HG03460 (cell line): ENCODE measurements at regions not wholly inside any gene's neighbourhood (a gene's known extent, or its start where the extent isn't known, plus 50 kb on each side); places are given as distances from the start of the nearest gene placed in this dataset.
"Not testable (repeated sequence)": the region's sequence is repeated elsewhere in the genome, so short reads cannot be mapped to it uniquely, and the experiment has no call there.

Experiments used
- ATAC-seq: cut with Tn5 transposase; IDR thresholded peaks from one replicate; pipeline ENCODE4 v1.9.1; 2021; ENCODE audit not compliant: unreplicated experiment

DNA sequence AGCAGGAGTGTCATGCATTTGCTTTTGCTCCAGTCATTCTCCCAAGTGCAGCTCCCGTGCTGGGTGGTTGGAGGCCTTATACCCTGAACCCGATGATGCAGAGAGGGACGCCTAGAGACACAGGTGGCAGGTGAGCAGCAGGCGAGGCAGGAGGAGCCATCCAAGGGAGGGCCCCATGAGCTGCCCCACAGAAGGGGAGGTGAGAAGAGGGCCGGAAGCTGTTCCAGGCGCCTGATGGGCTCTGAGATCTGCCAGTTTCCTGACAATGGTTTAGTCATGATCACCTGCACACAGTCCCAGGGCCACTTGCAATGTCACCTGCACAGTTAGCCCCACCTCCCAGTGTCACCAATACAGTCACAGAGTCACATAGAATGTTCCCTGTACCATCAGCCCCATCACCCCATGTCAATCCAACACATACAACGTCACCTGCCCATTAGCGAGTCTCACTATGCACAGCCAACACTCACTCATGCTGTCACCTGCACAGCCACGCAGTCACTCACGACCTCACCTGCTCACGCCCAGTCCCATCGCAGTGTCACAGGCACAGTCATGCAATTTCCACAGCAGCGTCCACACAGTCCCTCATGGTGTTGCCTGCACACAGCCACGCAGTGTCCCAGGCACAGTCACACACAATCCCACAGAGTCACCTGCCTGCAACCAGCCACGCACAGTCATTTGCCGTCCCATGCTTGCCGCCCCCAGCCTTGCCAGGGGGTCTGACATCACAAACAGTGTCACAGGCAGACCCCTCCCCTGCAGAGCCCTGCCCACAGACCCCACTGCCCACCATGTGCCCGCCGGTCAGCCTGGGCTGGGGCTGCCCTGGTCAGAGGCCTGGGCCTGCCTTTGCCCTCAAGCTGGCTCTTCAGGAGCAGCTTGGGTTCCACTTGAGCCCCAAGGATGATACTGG, 113.4 kb downstream of the LHX2 start:
- ATAC-seq: no peak

DNA sequence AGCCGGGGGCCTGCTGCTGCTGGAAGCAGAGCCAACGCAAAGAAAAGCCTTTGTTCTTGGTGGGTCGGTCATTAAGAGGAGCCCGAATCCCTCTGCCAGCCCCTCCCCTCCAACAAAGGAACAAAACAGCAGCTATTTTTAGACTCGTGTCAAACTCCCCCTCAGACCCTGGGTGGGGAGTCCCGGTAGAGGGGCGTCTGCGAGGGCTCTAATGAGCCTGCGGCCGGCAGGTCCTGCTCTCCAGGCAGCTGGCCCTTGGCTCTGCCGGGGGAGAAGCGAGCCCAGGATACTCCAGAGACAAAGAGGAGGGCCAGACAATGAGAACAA, 114.0 kb downstream of the LHX2 start:
- no peak for ATAC-seq

DNA sequence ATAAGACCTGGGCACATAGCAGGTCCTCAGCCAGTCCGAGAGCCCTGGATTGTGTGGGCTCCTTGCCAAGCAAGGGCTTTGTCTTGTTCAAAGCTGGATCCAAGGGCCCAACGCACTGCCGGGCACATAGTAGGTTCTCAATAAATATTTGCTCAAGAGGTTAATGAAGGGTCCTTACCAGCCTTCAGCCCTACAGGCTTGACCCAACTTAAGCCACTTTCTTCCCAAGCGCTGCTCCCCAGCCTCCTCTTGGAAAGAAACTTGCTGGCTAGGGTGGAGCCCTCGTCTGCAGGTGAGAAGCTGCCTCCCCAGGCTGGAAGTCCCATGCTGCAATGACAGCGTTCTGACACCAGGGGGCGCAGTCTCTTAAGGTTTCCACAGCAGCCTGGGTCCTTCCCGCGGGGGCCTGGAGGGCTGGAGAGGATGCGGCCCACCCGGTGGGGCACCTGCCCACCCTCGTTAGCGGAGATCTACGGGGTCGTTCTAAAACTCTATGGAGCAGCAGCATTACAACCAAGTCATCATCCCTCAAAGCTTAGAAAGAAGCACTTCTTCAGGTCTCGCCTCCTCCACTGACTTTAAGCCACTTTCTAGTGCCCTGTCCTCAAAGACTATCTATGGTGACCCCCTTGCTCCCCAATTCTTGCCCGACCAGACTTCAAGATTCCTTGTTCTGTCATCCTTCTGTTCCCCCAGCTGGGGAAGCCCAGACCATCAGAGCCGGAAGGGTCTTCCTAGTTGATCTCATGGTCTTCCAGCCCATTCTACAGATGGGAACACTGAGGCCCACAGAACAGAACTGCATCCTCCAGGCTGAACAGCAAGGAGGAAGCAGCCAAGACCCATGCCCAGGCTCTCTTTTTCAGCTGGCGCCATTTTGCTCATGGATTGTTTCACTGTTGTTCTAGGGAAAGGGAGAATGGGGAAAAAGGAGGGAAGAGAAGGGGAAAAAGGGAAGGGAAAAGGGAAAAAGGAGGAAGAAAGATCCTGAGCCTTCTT, 115.4 kb downstream of the LHX2 start:
- peak; percentile 61 for ATAC-seq

DNA sequence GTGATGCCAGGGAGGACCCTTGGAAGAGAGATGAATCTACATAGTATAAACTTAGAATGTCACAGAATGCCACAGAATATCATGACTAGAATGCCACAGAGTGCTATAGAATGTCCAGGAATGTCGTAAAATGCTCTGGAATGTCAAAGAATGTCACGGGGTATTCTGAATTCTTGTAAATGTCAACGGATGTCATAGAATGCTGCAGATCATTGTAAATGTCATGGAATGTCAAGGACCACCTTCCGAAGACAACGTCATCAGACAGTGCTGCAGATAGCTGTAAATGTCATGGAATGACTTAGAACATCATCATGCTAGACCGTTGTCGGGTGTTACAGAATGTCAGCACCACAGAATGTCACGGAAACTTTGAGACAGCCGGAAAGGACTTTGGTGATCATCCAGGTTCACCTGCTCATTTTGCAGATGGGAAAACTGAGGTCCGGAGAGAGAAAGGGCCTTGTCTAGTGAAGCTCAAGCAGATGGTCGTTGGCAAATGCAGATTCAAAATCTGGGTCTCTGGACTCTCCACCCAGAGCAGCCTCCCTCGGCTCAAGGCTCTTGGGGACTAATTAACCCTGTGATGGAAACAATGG, 117.1 kb downstream of the LHX2 start:
- ATAC-seq: no peak

DNA sequence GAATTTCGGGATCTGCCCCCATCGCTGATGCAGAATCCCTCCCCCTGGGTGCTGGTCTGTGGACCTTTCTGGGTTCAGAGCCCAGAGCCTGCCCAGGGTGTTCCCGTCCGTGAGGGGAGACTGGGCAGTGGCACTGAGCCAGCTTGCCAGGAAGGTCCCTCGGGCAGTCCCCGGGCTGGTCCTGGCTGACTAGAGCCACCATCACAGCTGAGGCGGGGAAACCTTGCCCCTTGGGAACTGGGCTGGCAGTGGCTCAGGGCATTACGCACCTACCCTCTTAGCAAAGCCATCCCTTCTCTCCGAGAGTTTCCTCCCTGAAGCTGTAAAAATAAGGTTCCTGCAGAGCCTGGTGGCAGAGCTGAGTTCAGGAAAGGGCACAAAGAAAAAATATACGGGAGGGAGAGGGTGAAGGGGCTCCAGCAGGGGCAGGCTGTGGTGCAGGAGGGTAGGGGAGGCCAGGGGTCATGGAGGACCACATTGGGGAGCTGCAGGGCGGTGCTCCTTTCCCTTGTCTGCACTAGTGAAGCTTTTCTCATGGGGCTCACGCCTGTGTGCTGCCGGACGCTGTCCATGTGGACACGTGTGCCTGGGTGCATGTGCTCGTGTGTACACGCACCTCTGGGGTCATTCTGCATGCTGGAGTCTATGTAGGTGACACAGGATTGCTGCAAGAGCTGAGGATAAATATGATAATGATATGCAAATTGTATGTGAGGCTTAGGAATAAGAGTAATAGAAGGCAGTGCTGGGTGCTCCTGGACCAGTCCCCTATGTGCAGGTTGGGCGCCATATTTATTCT, 118.9 kb downstream of the LHX2 start:
- no peak for ATAC-seq

DNA sequence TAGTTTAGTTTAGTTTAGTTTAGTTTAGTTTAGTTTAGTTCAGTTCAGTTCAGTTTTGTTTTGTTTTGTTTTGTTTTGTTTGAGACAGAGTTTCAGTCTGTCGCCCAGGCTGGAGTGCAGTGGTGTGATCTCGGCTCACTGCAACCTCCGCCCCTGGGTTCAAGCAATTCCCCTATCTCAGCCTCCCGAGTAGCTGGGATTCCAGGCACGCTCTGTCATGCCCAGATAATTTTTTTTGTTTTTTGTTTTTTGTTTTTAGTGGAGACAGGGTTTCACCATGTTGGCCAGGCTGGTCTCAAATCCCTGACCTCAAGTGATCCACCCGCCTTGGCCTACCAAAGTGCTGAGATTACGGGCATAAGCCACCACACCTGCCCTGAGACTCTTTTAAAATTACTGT, 120.0 kb downstream of the LHX2 start:
- ATAC-seq: not testable (repeated sequence)

DNA sequence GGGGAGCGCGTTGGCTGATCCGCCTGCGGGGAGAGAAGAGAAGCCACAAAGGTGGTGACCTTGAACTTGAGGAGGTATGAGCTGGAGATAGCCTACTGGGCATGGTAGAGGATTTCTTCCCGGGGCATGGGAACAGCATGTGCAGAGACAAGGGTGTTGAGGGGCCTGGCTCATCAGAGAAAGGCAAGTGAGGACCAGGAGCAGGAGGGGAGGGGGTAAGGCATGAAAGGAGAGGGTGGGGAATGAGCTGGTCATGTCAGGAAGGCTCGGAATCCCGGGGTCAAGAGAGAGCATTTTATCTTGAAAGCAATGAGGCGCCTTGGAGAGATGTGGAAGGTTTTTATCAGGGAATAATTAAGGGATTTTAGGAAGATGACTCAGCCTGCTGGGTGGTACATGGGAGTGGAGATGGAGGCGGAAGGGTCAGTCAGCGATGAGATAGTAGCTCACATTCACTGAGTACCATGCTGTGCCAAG, 121.1 kb downstream of the LHX2 start:
- ATAC-seq: no peak

DNA sequence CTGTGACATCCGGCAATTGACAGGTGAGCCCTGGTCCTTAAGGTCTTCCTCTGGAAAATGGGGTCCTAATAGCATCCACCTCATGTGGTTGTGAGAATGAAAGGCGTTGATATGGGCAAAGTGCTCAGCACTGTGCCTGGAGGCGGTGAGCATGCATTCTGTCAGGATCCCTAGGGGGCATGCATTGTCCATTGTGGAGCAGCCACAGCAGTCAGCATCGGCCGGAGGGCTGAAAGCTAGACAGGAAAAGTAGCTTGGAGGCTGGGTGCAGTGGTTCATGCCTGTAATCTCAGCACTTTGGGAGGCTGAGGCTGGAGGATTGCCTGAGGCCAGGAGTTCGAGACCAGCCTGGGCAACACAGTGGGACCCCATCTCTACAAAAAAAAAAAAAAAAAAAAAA, 122.2 kb downstream of the LHX2 start:
- no peak for ATAC-seq

DNA sequence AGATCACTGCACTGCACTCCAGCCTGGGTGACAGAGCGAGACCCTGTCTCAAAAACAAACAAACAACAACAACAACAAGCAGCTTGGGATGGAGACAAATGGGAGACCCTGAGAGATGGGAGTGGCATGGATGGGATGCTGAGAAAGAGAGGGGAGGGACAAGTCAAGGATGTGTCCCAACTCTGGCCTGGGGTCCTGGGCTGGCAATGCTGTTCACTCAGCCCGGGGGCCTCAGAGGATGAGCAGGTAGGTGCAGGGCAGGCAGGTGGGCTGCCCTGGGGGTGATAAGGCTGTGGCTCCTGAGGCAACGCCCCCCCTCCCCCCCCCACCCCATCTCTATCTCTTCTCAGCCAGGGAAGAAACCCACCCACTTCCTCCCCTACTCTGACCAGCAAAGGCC, 123.0 kb downstream of the LHX2 start:
- no peak for ATAC-seq

DNA sequence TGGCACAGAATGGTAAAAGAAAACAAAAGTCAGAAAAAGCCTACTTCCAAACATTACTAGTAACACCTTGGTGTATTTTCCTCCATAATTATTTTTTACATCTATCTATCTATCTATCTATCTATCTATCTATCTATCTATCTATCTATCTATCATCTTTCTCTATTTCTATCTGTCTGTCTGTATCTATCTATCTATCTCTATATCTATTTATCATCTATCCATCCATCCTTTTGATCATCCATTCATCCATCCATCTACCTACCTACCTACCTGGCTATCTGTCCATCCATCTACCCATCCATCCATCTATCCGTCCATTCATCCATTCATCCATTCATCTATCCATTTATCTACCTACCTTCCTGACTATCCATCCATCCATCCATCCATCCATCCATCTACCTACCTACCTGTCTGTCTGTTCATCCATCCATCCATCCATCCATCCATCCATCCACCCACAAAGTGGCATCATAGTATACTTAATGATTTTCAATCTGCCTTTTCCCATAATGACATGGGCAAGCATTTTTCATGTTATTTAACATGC, 121.9 kb upstream of the NEK6 start:
- no peak for ATAC-seq

DNA sequence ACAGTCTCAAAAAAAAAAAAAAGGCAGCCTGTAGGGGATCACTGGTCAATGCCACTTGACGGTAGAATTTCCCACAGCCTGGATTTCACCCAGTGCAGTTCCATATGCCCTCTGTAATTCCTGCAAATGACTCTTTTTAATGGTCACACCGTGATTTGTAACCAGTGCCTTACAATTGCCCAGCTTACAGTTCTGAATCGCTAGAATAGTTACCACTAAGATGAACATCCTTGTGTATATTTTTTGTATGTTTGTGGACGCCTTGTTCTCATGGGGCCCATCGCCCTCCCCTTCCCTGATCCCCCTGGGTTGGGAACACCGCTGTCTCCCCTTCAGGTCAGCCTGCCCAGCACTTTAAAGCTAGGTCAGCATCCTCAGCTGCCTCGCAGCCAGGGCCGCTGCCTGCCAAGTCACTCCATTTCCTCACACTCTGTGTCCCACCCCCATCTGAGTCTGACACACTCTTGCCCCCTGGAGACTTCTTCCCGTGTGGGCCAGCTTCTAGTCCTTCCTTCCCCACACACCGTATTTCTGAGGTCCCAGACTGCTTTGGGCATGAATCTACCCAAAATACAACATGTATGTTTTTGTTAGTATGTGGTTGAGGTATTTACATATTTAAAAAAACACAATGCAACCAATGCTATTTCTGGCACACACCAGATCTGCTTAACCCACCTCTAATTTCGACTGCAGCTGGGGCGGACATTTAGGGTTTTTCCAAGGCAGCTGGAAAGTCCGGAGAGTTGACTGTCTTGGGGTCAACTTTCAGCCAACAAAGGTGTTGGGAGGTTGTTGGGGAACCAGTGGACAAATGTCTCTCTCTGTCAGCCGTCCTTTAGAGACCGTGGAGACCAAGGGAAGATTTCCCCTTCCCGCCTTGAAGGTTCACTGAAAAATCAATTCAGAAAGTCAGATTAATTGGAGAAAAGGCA, 120.5 kb upstream of the NEK6 start:
- ATAC-seq: peak; percentile 76

DNA sequence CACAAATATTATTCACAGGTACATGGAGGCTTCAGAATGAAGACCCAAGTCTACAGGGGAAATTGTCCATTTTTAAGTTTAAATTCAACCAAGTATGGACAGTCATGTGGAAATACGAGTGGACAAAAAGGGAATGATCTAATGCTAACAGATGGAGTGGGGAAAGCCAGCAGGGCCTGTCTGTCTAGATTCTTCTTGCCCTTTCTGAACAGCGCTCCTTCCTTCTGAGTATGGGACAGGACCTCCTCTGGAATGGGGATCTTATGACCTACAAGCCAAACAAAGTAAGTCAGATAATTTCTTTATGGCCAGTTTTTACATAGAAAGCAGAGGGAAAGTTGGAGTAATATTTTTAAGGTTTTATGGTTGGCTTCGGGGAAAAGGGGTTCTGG, 119.8 kb upstream of the NEK6 start:
- no peak for ATAC-seq

DNA sequence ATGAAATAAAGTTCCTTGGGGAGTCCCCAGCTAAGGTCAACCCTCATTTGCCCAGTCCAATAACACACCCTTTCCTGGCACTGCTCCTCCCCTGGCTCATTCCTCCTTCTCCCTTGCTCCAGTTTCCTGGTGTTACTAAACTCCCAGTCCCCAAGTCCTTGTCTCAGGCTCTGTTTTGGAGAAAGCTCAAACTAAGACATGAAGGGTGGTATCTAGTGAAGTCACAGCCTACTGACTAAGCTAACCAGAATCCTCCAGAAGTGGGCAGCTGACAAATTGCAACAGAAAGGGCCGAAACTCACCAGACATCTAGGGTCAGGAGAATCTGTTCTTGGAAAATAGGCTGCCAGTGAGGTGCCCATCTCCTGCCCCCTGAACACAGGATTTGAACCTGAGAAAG, 118.7 kb upstream of the NEK6 start:
- no peak for ATAC-seq

DNA sequence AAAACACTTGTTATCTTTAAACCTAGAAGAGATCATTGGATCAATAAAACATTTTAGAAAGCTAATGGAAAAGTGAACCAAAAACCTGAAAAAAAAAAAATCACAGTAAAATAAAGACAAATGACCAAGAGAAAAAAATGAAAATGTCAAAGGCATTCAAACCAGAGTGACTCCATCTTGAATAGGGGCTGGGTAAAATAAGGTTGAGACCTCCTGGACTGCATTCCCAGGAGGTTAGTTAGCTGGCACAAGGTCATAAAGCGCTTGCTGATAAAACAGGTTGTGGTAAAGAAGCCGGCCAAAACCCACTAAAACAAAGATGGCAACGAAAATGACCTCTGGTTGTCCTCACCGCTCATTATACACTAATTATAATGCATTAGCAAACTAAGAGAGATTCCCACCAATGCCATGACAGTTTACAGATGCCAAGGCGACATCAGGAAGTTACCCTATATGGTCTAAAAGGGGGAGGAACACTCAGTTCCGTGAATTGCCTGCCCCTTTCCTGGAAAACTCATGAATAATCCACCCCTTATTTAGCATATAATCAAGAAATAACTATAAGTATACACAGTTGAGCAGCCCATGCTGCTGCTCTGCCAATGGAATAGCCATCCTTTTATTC, 116.7 kb upstream of the NEK6 start:
- no peak for ATAC-seq

DNA sequence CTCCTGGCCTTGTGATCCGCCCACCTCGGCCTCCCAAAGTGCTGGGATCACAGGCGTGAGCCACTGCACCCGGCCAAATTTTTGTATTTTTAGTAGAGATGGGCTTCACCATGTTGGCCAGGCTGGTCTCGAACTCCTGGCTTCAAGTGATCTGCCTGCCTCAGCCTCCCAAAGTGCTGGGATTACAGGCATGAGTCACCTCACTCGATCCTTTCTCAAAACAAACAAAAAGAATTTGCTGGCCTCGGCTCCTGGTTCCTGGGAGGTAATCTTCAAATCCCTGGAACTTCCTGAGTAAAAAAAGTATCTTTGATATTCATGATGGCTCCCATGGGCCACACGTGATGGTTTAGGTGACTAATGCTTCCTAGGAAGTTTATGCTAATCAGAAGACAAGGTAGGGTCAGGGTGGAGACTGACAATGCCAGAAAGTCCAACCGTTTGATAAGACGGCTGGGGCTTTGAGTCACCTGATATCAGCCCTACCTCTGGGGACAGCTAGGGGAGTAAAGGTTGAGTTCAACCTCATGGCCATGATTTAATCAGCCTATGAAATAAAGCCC, 113.1 kb upstream of the NEK6 start:
- not testable (repeated sequence) for ATAC-seq

DNA sequence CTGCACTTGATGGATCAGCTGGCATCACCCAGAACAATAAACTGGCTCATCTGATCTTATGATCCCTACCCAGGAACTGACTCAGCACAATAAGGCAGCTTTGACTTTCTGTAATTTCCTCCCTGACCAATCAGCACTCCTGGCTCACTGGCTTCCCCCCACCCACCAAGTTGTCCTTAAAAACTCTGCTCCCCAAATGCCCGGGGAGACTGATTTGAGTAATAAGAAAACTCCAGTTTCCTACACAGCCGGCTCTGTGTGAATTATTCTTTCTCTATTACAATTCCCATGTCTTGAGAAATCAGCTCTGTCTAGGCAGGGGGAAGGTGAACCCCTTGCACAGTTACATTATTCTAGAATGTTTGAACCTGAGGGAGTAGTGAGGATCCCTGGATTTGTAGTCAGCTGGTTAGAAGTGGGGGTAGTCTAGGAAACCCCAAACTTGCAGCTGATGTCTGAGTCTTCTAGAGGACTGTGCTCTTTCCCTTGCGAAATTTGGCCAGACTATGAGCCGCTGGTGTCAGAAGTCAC, 111.7 kb upstream of the NEK6 start:
- no peak for ATAC-seq

DNA sequence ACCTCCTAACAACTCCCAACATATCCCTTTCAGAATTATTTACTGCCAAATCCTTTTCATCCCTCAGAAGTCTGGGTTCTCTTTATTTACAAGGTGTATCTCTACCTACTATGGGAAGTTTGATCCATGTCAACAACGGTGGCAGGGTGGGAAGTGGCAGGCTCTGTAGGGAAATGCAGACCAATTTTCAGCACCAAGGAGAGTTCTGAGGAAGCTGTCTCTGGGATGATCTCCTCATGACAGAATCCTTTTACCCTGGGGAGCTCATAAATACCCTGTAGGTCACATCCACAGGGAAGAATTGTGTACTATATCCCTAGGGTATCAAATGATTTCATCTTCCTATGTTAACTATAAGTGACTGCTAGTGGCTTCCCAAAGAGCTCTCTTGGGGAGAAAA, 107.8 kb upstream of the NEK6 start:
- no peak for ATAC-seq

DNA sequence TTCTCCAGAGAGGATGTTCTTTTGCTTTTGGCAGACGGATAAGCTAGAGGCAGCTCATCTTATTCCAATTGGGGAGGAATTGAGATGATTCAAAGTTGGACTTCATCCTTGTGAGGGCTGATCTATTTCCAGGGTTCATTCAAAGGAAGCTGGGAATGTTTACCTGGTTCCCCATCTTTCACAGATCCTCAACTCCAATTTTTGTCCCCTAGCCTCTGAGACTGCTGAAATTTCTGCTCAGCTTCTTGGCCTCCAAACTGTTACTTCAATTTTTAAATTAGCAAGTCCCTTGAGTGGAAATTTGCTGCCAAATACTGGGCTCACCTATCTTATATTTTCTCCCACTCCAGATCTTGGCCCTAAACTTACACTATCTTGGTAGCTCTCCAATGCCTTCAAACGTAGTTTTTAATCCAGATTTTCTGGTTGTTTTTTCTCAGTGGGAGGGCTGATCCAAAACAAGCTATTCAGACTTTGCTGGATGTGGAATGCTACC, 93.9 kb upstream of the NEK6 start:
- ATAC-seq: no peak
